H9 (cell line): ENCODE measurements at regions not wholly inside any gene's neighbourhood (a gene's known extent, or its start where the extent isn't known, plus 50 kb on each side); places are given as distances from the start of the nearest gene placed in this dataset.
"Not testable (repeated sequence)": the region's sequence is repeated elsewhere in the genome, so short reads cannot be mapped to it uniquely, and the experiment has no call there.

Experiments used
- DNase-seq: peaks from one replicate; pipeline ENCODE4 v3.0.0-alpha.2; 2017
- H2AFZ ChIP-seq: one replicate; pipeline ENCODE4 v1.6.1; 2013; ENCODE audit warnings: mild to moderate bottlenecking, low read length, control low read depth, moderate library complexity
- H2AK5ac ChIP-seq: 2 replicates; pipeline ENCODE4 v1.6.1; 2013; ENCODE audit warnings: low read length, control low read depth, mixed read lengths; ENCODE audit not compliant: insufficient read length
- H2BK120ac ChIP-seq: one replicate; pipeline ENCODE4 v1.6.1; 2013; ENCODE audit warnings: low read depth, mild to moderate bottlenecking, low read length, control low read depth, inconsistent platforms; ENCODE audit not compliant: poor library complexity, severe bottlenecking
- H2BK12ac ChIP-seq: 2 replicates; pipeline ENCODE4 v1.6.1; 2013; ENCODE audit warnings: low read length, control low read depth, mixed read lengths, low read depth; ENCODE audit not compliant: insufficient read length
- H2BK15ac ChIP-seq: 2 replicates; pipeline ENCODE4 v1.6.1; 2013; ENCODE audit warnings: low read depth, low read length, control low read depth
- H2BK20ac ChIP-seq: one replicate; pipeline ENCODE4 v1.6.1; 2013; ENCODE audit warnings: low read depth, mild to moderate bottlenecking, low read length, control low read depth, inconsistent platforms; ENCODE audit not compliant: poor library complexity, severe bottlenecking
- H2BK5ac ChIP-seq: 2 replicates; pipeline ENCODE4 v1.6.1; 2013; ENCODE audit warnings: low read length, control low read depth, mixed read lengths; ENCODE audit not compliant: insufficient read length
- H3K14ac ChIP-seq: 2 replicates; pipeline ENCODE4 v1.6.1; 2013; ENCODE audit warnings: low read length, control low read depth; ENCODE audit not compliant: insufficient read depth
- H3K18ac ChIP-seq: 2 replicates; pipeline ENCODE4 v1.6.1; 2013; ENCODE audit warnings: low read depth, mild to moderate bottlenecking, mixed read lengths, low read length, control low read depth; ENCODE audit not compliant: insufficient read length
- H3K23ac ChIP-seq: 2 replicates; pipeline ENCODE4 v1.6.1; 2013; ENCODE audit warnings: low read length, control low read depth, mixed read lengths, low read depth; ENCODE audit not compliant: insufficient read length
- H3K23me2 ChIP-seq: 2 replicates; pipeline ENCODE4 v1.6.1; 2013; ENCODE audit warnings: low read depth, mild to moderate bottlenecking, mixed read lengths, low read length, control low read depth; ENCODE audit not compliant: insufficient read length, poor library complexity, severe bottlenecking
- H3K27ac ChIP-seq: 2 replicates; pipeline ENCODE4 v1.5.1; 2013; ENCODE audit warnings: low read length, control low read depth, mixed read lengths, low read depth; ENCODE audit not compliant: insufficient read length
- H3K27me3 ChIP-seq: 2 replicates; pipeline ENCODE4 v1.6.1; 2013; ENCODE audit warnings: low read length, control low read depth, inconsistent platforms; ENCODE audit not compliant: insufficient read depth
- H3K4ac ChIP-seq: 2 replicates; pipeline ENCODE4 v1.6.1; 2013; ENCODE audit warnings: low read depth, mild to moderate bottlenecking, control low read depth, inconsistent platforms, low read length, moderate library complexity
- H3K4me1 ChIP-seq: 2 replicates; pipeline ENCODE4 v1.6.1; 2013; ENCODE audit warnings: low read length, control low read depth, inconsistent platforms; ENCODE audit not compliant: insufficient read depth
- H3K4me2 ChIP-seq: 2 replicates; pipeline ENCODE4 v1.6.1; 2013; ENCODE audit warnings: low read length, control low read depth, mixed read lengths; ENCODE audit not compliant: insufficient read length, insufficient read depth
- H3K56ac ChIP-seq: 2 replicates; pipeline ENCODE4 v1.6.1; 2013; ENCODE audit warnings: low read depth, mild to moderate bottlenecking, mixed read lengths, low read length, control low read depth; ENCODE audit not compliant: insufficient read length
- H3K79me1 ChIP-seq: 2 replicates; pipeline ENCODE4 v1.6.1; 2013; ENCODE audit warnings: low read depth, mild to moderate bottlenecking, moderate library complexity, low read length, control low read depth, inconsistent platforms; ENCODE audit not compliant: insufficient read depth, poor library complexity, severe bottlenecking
- H3K79me2 ChIP-seq: 2 replicates; pipeline ENCODE4 v1.6.1; 2013; ENCODE audit warnings: low read length, control low read depth, inconsistent platforms; ENCODE audit not compliant: insufficient read depth
- H3K9ac ChIP-seq: 2 replicates; pipeline ENCODE4 v1.6.1; 2013; ENCODE audit warnings: low read length, control low read depth, mixed read lengths; ENCODE audit not compliant: insufficient read length; ENCODE audit errors: extremely low read depth
- H3K9me3 ChIP-seq: one replicate; pipeline ENCODE4 v1.6.1; 2013; ENCODE audit warnings: low read depth, low read length, inconsistent platforms; ENCODE audit not compliant: control insufficient read depth
- H3T11ph ChIP-seq: one replicate; pipeline ENCODE4 v1.6.1; 2013; ENCODE audit warnings: mild to moderate bottlenecking, low read length, control low read depth, inconsistent platforms
- H4K20me1 ChIP-seq: one replicate; pipeline ENCODE4 v1.6.1; 2013; ENCODE audit not compliant: control insufficient read depth, insufficient read length, insufficient read depth
- H4K5ac ChIP-seq: 2 replicates; pipeline ENCODE4 v1.6.1; 2013; ENCODE audit warnings: low read depth, mild to moderate bottlenecking, mixed read lengths, low read length, control low read depth; ENCODE audit not compliant: insufficient read length
- H4K8ac ChIP-seq: replicated peaks from 2 replicates; pipeline ENCODE4 v1.6.1; 2013; ENCODE audit warnings: low read length, control low read depth, mixed read lengths, low read depth; ENCODE audit not compliant: insufficient read length
- H4K91ac ChIP-seq: 2 replicates; pipeline ENCODE4 v1.6.1; 2013; ENCODE audit warnings: low read depth, mild to moderate bottlenecking, moderate library complexity, mixed read lengths, low read length, control low read depth; ENCODE audit not compliant: insufficient read length
- H3K27ac Mint-ChIP-seq, 3 experiments: 2 replicates in 2 of 3; 3 replicates in 1 of 3; pipeline ENCODE4 v1.8.0; 2020 to 2021; ENCODE audit warnings: mixed read lengths in 3 of 3, mild to moderate bottlenecking in 1 of 3, moderate library complexity in 1 of 3
- H3K27me3 Mint-ChIP-seq: 2 replicates; pipeline ENCODE4 v1.8.0; 2021; ENCODE audit warnings: low read depth, mild to moderate bottlenecking, moderate library complexity, mixed read lengths
- H3K36me3 Mint-ChIP-seq, 3 experiments: 2 replicates in 2 of 3; 3 replicates in 1 of 3; pipeline ENCODE4 v1.8.0; 2020 to 2021; ENCODE audit warnings: low read depth in 3 of 3, mixed read lengths in 3 of 3; ENCODE audit not compliant: insufficient read depth in 1 of 3
- H3K4me1 Mint-ChIP-seq, 2 experiments: 2 replicates each; pipeline ENCODE4 v1.8.0; 2020; ENCODE audit warnings: mixed read lengths in 2 of 2
- H3K4me3 Mint-ChIP-seq, 2 experiments: 2 replicates in 1 of 2; 3 replicates in 1 of 2; pipeline ENCODE4 v1.8.0; 2020 to 2021; ENCODE audit warnings: mild to moderate bottlenecking in 2 of 2, mixed read lengths in 2 of 2, moderate library complexity in 1 of 2
- H3K9me3 Mint-ChIP-seq, 2 experiments: 2 replicates in 1 of 2; 3 replicates in 1 of 2; pipeline ENCODE4 v1.8.0; 2020; ENCODE audit warnings: mild to moderate bottlenecking in 2 of 2, mixed read lengths in 2 of 2, moderate library complexity in 1 of 2
- WGBS: extraction: QIAGEN DNeasy Blood & Tissue Kit; methylation state at CpG from one replicate; pipeline ENCODE4 v1.1.7; 2013; ENCODE audit warnings: missing lambda C conversion rate, low lambda C conversion rate, mixed read lengths; ENCODE audit not compliant: insufficient read length; ENCODE audit errors: extremely low coverage; 5-methylcytosine and 5-hydroxymethylcytosine counted together
- TF ChIP-seq, protein P1 (sequence below): fragments of 200-600 bp; sonication (generic); conservative IDR thresholded peaks from 3 replicates; pipeline ENCODE4 v1.8.0; 2021; ENCODE audit warnings: antibody characterized with exemption, mild to moderate bottlenecking

DNA sequence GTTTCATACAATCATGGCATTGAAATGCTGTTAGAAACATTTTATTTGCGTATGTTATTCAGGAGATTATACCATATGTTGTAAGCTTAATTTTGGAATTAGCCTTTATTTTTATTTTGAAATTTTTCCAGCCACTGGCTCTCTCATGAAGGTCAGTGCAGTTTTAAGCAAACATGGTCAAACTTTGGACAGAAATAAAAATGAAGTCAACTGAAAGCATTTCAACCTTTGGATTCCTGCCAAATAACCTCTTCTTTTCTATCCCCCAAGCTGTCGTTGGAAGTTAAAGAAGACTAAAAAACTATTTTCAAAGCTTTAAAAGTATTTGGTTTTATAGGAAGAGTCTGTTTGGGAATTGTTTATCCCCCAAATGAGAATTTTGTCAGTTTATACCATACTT is 846.6 kb downstream of the MCTP2 start:
- H4K8ac ChIP-seq: no peak overlapping the region
- H3K4me2 ChIP-seq: no peak overlapping the region
- no peak overlapping the region for H4K91ac ChIP-seq
- H3K27me3 ChIP-seq: no peaks in the 10 kb centered on the region
- no peak overlapping the region for H2AK5ac ChIP-seq
- no peak overlapping the region for H3T11ph ChIP-seq
- H4K5ac ChIP-seq: no peak overlapping the region
- no peak overlapping the region for H3K4me3 Mint-ChIP-seq
- H4K20me1 ChIP-seq: no peaks in the 10 kb centered on the region
- WGBS: no CpG with 5 or more reads among the region's 2 CpGs
- H2BK120ac ChIP-seq: no peak overlapping the region
- no peaks in the 10 kb centered on the region for H3K9me3 Mint-ChIP-seq
- DNase-seq: no peak
- no peak overlapping the region for H3K27ac ChIP-seq
- no peaks in the 10 kb centered on the region for H3K4me1 ChIP-seq
- H3K4ac ChIP-seq: no peak overlapping the region
- H3K23me2 ChIP-seq: no peaks in the 10 kb centered on the region
- H3K9ac ChIP-seq: no peak overlapping the region
- H3K27me3 Mint-ChIP-seq: no peaks in the 10 kb centered on the region
- no peak overlapping the region for H3K23ac ChIP-seq
- no peak overlapping the region for H2BK20ac ChIP-seq
- no peaks in the 10 kb centered on the region for H3K9me3 ChIP-seq
- H3K27ac Mint-ChIP-seq: no peak overlapping the region
- H3K18ac ChIP-seq: no peak overlapping the region
- H3K36me3 Mint-ChIP-seq: no peaks in the 10 kb centered on the region
- H3K56ac ChIP-seq: no peak overlapping the region
- no peak overlapping the region for H2BK5ac ChIP-seq
- H2BK12ac ChIP-seq: no peak overlapping the region
- no peaks in the 10 kb centered on the region for H3K4me1 Mint-ChIP-seq
- no peaks in the 10 kb centered on the region for H3K79me2 ChIP-seq
- H2BK15ac ChIP-seq: no peak overlapping the region
- TF ChIP-seq, protein P1, sequence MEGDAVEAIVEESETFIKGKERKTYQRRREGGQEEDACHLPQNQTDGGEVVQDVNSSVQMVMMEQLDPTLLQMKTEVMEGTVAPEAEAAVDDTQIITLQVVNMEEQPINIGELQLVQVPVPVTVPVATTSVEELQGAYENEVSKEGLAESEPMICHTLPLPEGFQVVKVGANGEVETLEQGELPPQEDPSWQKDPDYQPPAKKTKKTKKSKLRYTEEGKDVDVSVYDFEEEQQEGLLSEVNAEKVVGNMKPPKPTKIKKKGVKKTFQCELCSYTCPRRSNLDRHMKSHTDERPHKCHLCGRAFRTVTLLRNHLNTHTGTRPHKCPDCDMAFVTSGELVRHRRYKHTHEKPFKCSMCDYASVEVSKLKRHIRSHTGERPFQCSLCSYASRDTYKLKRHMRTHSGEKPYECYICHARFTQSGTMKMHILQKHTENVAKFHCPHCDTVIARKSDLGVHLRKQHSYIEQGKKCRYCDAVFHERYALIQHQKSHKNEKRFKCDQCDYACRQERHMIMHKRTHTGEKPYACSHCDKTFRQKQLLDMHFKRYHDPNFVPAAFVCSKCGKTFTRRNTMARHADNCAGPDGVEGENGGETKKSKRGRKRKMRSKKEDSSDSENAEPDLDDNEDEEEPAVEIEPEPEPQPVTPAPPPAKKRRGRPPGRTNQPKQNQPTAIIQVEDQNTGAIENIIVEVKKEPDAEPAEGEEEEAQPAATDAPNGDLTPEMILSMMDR: no peak
- H2AFZ ChIP-seq: no peak overlapping the region
- H3K79me1 ChIP-seq: no peaks in the 10 kb centered on the region
- no peak overlapping the region for H3K14ac ChIP-seq

DNA sequence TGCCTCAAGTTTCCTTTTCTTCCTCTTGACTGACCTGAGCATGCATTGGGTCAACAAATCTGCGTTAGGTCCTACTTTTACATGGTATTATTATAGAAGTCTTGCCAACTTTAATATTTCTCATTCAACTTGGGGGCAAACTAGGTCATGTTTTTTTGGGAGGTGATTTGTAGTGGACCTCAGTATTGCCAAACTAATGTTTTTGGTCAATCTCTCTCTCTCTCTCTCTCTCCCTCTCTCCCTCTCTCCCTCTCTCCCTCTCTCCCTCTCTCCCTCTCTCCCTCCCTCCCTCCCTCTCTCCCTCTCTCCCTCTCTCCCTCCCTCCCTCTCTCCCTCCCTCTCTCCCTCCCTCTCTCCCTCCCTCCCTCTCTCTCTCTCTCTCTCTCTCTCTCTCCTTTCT is 848.9 kb downstream of the MCTP2 start:
- WGBS: no CpG with 5 or more reads among the region's 1 CpG
- H3K27me3 Mint-ChIP-seq: not testable (repeated sequence)

More for the DNA sequence above, 848.9 kb downstream of the MCTP2 start:
- not testable (repeated sequence) for H2AFZ ChIP-seq, H3K9me3 Mint-ChIP-seq, H3K4me1 ChIP-seq, H3K56ac ChIP-seq, H4K5ac ChIP-seq, H3K4me2 ChIP-seq, H3K4me3 Mint-ChIP-seq, H4K8ac ChIP-seq, H3K4me1 Mint-ChIP-seq, H3T11ph ChIP-seq, H3K4ac ChIP-seq, H3K27me3 ChIP-seq, H2BK20ac ChIP-seq, H3K14ac ChIP-seq, H3K79me2 ChIP-seq, H4K91ac ChIP-seq, DNase-seq, H2BK120ac ChIP-seq, H2AK5ac ChIP-seq, H2BK15ac ChIP-seq, H3K18ac ChIP-seq, H3K27ac ChIP-seq, H3K9me3 ChIP-seq, H3K79me1 ChIP-seq, H4K20me1 ChIP-seq, H2BK12ac ChIP-seq, H3K23me2 ChIP-seq, H2BK5ac ChIP-seq, H3K9ac ChIP-seq, H3K36me3 Mint-ChIP-seq, H3K23ac ChIP-seq, H3K27ac Mint-ChIP-seq
